Adipocyte (in vitro differentiated cells): ENCODE measurements at regions not wholly inside any gene's neighbourhood (a gene's known extent, or its start where the extent isn't known, plus 50 kb on each side); places are given as distances from the start of the nearest gene placed in this dataset.
"Not testable (repeated sequence)": the region's sequence is repeated elsewhere in the genome, so short reads cannot be mapped to it uniquely, and the experiment has no call there.

Experiments used
- DNase-seq: peaks from one replicate; pipeline ENCODE4 v3.0.0-alpha.2; 2015; ENCODE audit warnings: low read depth
- H3K27me3 ChIP-seq: replicated peaks from 2 replicates; pipeline ENCODE4 v1.7.0; 2013; ENCODE audit warnings: mild to moderate bottlenecking, low read length, moderate library complexity; ENCODE audit not compliant: control insufficient read depth, insufficient read depth
- H3K36me3 ChIP-seq: 2 replicates; pipeline ENCODE4 v1.7.0; 2013; ENCODE audit warnings: low read length, mild to moderate bottlenecking, moderate library complexity; ENCODE audit not compliant: control insufficient read depth, insufficient read depth, severe bottlenecking
- H3K4me1 ChIP-seq: 2 replicates; pipeline ENCODE4 v1.7.0; 2013; ENCODE audit warnings: mild to moderate bottlenecking, low read length, moderate library complexity; ENCODE audit not compliant: control insufficient read depth, insufficient read depth
- H3K4me3 ChIP-seq: 2 replicates; pipeline ENCODE4 v1.7.0; 2013; ENCODE audit warnings: mild to moderate bottlenecking, low read length, moderate library complexity
- H3K9ac ChIP-seq: 2 replicates; pipeline ENCODE4 v1.7.0; 2013; ENCODE audit warnings: mild to moderate bottlenecking, low read length, moderate library complexity
- H3K9me3 ChIP-seq: 2 replicates; pipeline ENCODE4 v1.7.0; 2013; ENCODE audit warnings: mild to moderate bottlenecking, low read length, moderate library complexity; ENCODE audit not compliant: control insufficient read depth

GRCh38 chr15:20102862-20103261 is 438.7 kb downstream of the GOLGA6L6 start:
- not testable (repeated sequence) for DNase-seq, H3K4me3 ChIP-seq, H3K9me3 ChIP-seq, H3K36me3 ChIP-seq, H3K27me3 ChIP-seq, H3K9ac ChIP-seq, H3K4me1 ChIP-seq

GRCh38 chr15:20102209-20102608 is 439.4 kb downstream of the GOLGA6L6 start:
- DNase-seq, H3K9me3 ChIP-seq, H3K4me1 ChIP-seq, H3K4me3 ChIP-seq, H3K9ac ChIP-seq, H3K27me3 ChIP-seq, H3K36me3 ChIP-seq: not testable (repeated sequence)

DNA sequence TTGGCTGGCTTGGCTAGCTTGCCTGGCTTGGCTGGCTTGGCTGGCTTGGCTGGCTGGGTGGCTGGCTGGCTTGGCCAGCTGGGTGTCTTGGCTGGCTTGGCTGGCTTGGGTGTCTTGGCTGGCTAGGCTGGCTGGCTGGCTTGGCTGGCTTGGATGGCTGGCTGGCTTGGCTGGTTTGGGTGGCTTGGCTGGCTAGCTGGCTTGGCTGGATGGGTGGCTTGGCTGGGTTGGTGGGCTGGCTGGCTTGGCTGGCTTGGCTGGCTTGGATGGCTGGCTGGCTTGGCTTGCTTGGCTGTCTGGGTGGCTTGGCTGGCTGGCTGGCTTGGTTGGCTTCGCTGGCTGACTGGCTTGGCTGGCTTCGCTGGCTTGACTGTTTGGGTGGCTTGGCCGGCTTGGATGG is 440.3 kb downstream of the GOLGA6L6 start:
- not testable (repeated sequence) for H3K27me3 ChIP-seq, H3K36me3 ChIP-seq, H3K4me3 ChIP-seq, H3K9me3 ChIP-seq, DNase-seq, H3K4me1 ChIP-seq, H3K9ac ChIP-seq

GRCh38 chr15:20100604-20101270 is 440.9 kb downstream of the GOLGA6L6 start:
- not testable (repeated sequence) for DNase-seq, H3K4me1 ChIP-seq, H3K9ac ChIP-seq, H3K36me3 ChIP-seq, H3K27me3 ChIP-seq, H3K9me3 ChIP-seq, H3K4me3 ChIP-seq

- H3K36me3 ChIP-seq, H3K27me3 ChIP-seq, H3K4me3 ChIP-seq, H3K4me1 ChIP-seq, H3K9ac ChIP-seq, DNase-seq, H3K9me3 ChIP-seq: not testable (repeated sequence)
These were observed 445.8 kb downstream of the GOLGA6L6 start for GRCh38 chr15:20095699-20096303.

DNA sequence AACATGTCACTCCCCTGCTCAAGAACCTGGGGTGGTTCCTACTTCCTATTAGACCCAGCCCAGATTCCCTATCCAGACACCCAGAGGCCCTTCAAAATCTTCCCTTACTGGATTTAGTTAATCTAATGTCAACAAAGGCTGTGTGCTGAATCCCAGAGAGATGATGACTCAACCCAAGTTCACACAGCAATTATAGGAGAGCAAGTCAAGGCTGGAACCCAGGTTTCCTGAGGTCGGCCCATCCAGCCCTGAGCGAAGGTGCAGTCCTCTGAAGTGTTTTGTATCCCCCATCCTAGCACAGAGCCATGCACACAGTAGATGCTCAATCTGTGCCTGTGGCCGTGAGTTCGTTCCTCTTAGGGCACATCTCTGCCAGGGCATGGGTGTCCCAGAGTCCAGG is 452.1 kb downstream of the GOLGA6L6 start:
- not testable (repeated sequence) for H3K4me1 ChIP-seq

DNA sequence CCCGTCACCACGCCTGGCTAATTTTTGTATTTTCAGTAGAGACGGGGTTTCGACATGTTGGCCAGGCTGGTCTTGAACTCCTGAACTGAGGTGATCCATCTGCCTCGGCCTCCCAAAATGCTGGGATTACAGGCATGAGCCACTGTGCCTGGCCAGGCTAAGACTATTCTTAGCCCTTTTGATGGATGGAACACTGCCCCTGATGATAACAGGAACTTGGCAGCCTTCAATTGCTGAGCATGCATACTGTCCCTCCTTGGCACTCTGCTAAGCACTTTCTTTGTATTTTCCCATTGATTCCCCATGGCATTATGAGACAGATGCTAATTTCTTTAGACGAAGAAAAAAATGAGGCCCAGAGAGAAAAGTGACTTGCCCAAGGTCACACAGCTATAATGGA is 457.6 kb downstream of the GOLGA6L6 start:
- not testable (repeated sequence) for H3K27me3 ChIP-seq, H3K4me1 ChIP-seq, DNase-seq, H3K9ac ChIP-seq, H3K4me3 ChIP-seq, H3K36me3 ChIP-seq, H3K9me3 ChIP-seq

More for the DNA sequence above, 452.1 kb downstream of the GOLGA6L6 start:
- H3K9me3 ChIP-seq, H3K4me3 ChIP-seq, H3K9ac ChIP-seq, DNase-seq, H3K27me3 ChIP-seq, H3K36me3 ChIP-seq: not testable (repeated sequence)

- H3K4me3 ChIP-seq, H3K9ac ChIP-seq, H3K36me3 ChIP-seq, H3K9me3 ChIP-seq, H3K27me3 ChIP-seq, DNase-seq, H3K4me1 ChIP-seq: not testable (repeated sequence)
These were observed 467.5 kb downstream of the GOLGA6L6 start for GRCh38 chr15:20074082-20074481.

GRCh38 chr15:20069043-20069442 is 472.6 kb downstream of the GOLGA6L6 start:
- H3K4me3 ChIP-seq, H3K9me3 ChIP-seq, H3K27me3 ChIP-seq, H3K9ac ChIP-seq, H3K36me3 ChIP-seq, H3K4me1 ChIP-seq, DNase-seq: not testable (repeated sequence)

DNA sequence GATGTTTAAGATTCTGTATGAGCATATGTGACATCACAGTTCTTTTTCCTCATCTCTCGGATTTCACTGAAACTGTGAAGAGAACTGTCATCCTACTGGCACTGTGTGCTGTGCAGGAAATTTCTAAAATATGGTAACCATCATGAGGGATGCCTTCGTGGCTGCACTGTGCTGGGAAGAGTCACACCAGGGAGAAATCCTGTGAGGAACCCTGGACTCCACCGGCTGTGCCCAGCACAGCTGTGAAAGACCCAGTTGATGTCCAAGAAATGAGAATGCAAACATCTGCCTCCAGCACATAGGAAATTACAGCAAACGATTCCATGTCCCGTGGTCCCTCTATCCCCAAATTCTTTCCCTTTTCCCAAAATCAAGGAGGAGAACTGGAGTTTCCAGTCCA is 475.4 kb downstream of the GOLGA6L6 start:
- H3K36me3 ChIP-seq, H3K4me1 ChIP-seq, H3K27me3 ChIP-seq, H3K4me3 ChIP-seq, DNase-seq, H3K9me3 ChIP-seq, H3K9ac ChIP-seq: not testable (repeated sequence)

DNA sequence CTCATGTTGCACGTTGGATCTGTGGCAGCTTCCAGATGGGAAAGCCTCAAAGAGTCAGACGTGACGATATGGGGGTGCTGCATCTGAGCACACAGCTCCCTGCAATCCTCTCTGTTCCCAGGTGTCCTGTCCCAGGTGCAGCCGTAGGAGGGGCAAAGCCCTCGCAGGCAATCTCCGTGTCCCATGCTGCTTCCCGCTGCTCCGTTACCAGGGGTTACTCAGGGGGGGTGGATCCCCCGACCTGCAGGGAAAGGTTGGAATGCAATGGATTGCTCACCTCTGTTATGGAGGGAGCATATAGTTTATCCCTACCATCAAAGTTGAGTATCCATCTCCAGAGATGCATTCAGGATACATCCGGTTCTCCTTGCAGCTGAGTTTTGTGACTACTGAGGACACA is 476.1 kb downstream of the GOLGA6L6 start:
- not testable (repeated sequence) for H3K9ac ChIP-seq, H3K4me1 ChIP-seq, DNase-seq

DNA sequence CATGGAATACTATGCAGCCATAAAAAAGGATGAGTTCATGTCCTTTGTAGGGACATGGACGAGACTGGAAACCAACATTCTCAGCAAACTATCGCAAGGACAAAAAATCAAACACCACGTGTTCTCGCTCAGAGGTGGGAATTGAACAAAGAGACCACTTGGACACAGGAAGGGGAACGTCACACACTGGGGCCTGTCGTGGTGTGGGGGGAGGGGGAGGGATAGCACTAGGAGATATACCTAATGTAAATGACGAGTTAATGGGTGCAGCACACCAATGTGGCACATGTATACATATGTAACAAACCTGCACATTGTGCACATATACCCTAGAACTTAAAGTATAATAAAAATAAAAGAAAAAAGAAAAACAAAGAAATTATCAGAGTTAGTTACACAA is 478.4 kb downstream of the GOLGA6L6 start:
- H3K9me3 ChIP-seq, DNase-seq, H3K4me3 ChIP-seq, H3K27me3 ChIP-seq, H3K4me1 ChIP-seq, H3K36me3 ChIP-seq, H3K9ac ChIP-seq: not testable (repeated sequence)

More for the DNA sequence above, 476.1 kb downstream of the GOLGA6L6 start:
- not testable (repeated sequence) for H3K4me3 ChIP-seq, H3K9me3 ChIP-seq, H3K27me3 ChIP-seq, H3K36me3 ChIP-seq
